GM19023 (cell line): ENCODE measurements at regions not wholly inside any gene's neighbourhood (a gene's known extent, or its start where the extent isn't known, plus 50 kb on each side); places are given as distances from the start of the nearest gene placed in this dataset.
A peak's percentile ranks its signal among the peaks of the same experiment; 100 is the strongest.

Source experiments
- ATAC-seq: cut with Tn5 transposase; IDR thresholded peaks from one replicate; pipeline ENCODE4 v1.9.1; 2021; ENCODE audit warnings: mild to moderate bottlenecking, moderate library complexity; ENCODE audit not compliant: unreplicated experiment

DNA sequence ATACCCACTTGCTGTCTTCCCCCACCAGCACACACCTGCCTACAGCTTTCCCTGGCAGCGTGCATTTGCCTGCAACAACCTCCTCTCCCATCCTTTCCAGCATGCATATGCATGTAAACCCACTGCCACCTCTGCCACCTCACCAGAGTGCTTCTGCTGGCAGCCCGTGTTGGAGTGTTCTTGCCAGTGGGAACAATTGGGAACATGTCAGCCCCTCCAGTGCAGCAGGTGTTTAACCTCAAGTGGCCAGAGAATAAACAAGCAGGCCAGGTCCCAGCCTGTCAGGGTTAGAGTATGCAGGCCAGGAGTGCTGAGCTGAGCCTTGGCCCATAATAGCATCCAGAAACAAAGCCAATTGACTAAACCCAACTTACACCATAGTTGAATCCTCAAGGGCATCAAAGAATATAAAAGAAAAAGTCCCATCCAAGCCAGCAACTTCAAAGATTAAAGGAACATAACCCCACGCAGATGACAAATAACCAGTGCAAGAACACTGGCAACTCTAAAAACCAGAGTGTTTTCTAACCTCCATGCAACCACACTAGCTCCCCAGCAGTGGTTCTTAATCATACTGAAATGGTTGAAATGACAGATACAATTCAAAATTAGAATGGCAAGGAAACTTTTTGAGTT lies 1212.1 kb upstream of the CITED2 start:
- ATAC-seq, result peak; percentile 94

- ATAC-seq, result no peak
These were observed 1207.2 kb upstream of the CITED2 start for GRCh38 chr6:140581601-140582000.

DNA sequence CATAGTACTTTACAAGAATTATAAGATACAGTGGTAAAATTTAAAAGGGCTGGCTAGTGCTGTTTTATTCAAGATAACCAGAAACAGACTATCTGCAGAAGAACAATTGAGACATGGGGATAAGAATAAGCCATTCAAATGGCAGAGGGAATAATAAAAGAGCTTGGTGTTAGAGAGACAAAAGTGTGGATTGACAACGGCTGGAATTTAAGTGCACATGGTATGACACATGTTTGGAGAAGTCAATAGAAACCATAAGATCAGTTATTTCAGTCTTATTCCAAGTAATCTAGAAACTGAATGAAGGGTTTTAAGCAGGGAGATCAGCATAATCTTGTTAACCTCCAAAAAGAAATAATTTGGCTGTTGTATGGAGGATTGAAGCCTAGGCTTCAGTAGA lies 1205.5 kb upstream of the CITED2 start:
- ATAC-seq, result no peak

DNA sequence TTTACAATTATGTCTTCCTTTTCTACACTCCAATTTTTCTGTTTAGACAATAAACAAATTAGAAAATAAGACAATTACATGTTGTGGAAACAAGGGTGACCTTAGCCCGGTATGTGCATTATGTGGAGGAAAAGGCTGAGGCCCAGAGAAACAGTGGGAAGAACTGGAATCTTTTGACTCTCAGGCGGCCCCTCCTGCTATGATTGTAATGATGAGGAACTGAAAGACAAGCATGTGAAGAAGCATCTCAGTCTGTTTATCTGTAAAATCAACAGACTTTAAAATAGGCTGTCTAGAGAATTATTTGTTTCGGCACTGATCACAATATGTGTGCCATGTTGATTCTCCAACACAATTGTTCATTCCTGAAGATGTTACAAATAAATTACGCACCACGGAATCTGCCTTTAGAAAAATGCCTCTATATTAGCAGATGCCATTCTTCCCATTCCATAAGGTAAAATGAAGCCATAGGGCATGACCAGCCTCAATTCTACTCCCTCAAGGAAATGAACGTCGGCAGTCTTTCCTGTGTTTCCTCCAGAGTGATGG lies 1201.6 kb upstream of the CITED2 start:
- no peak for ATAC-seq

DNA sequence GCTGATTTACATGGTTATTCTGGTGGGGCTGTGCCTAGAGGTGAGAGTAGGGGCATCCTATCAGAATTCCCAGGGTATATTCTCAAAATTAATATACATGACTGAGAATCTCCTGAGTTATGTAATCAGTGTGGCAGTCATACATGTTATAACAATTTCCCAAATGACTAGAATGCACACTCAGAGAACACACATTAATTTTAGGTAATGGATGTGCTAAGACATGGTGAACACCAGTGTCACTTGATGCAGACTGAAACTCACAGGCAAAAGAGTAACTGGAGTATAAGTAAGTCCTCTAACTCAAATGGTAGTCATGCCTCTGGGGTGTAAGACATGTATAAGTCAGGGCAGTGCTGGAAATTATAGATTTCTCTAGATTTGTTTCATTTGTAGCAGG lies 1198.4 kb upstream of the CITED2 start:
- ATAC-seq, result no peak

DNA sequence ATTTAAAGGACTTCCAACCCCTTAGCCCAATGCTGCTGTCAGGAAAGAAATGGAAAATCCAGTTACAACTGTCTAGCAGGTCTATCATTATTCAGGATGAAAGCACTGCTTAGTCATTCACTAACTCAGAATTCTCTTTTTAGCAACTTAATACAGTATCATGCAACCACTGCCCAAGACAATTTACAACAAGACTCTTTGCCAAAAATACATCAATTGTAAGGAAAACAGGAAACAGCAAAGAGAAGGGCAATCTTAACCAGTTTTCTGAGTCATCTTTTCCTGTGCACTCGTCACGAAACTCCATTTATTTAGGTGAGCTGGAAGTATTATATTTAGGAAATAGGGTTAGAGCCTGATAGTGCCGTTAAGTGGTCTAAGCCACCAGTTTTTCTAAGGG lies 1197.7 kb upstream of the CITED2 start:
- no peak for ATAC-seq

DNA sequence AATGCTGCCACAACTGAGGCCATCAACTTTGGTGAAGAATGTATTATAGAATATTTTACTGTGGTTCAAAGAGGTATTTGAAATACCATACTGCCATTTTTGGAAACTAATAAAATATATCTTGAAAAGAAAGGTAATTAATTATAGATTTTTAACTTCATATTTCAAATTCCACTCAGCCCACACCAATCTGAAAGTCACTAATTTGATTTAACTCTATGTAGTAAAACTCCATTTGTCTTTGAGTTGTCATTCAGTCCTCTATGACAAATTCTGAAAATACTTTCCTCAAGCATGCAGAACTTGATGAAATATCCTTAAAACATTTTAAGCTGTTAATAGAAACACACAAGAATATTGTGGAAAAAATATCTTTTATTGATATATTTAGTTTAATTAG lies 1196.7 kb upstream of the CITED2 start:
- ATAC-seq, result no peak

- no peak for ATAC-seq
These were observed 1193.0 kb upstream of the CITED2 start for GRCh38 chr6:140567466-140567865.

DNA sequence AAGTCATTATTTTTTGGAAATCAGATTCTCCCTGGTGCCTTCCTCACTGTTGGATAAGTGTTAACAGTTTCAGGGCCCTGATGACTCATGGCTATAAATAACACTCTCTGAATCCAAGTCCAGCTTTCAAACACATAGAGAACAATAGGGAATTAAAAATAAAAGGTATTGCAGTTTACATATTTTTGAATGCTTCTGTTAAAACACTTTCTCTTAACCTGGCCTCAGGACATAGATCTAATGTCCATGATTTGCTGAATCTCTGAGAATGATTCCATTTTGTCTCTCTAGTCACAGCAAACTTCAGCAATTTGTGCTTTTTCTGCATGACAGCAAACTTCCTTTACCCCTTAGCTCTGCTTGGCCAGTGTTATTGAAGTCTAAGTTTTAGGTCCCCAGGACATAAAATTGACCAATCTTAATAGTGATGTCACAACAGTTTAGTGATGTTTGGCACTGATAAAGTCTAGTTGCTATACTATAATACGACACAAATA lies 1192.4 kb upstream of the CITED2 start:
- ATAC-seq, result no peak

DNA sequence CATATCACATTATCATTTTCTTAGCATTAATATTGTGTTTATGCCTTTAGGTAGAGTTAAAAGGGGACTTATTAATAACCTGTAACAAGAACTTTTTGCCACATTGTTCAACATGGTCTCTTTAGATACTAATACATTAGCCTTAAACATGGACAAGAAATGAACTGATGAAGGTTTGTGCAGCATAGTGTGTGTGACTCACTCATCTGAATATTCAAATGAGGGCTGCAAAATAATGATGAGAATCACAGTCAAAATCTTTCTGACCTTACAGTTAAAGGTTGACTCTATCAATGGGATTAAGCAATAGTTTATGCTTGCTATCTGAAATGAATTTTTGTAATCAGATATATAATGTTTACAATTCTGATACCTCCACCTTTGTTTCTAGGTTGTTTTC lies 1189.3 kb upstream of the CITED2 start:
- no peak for ATAC-seq

DNA sequence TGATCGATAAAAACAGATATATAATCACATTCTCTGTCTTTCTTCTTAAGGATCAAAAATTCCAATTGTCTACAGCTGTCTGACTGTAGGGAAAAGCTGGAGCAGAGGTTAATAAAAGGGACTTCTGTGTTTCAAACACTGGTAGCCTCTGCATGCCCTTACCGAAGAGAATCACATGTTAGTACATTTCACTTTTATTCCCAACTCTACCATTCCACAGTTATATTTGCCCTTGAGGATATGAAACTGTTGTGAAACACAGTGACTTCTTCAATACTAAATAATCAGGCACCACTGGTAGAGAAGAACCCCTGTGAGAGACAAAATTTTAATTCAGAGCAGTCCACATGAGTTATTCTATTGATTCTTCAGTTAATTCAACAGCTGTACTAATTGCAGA lies 1187.3 kb upstream of the CITED2 start:
- ATAC-seq, result no peak

GRCh38 chr6:140560671-140561070 lies 1186.2 kb upstream of the CITED2 start:
- no peak for ATAC-seq

- no peak for ATAC-seq
These were observed 1185.0 kb upstream of the CITED2 start for GRCh38 chr6:140559458-140559857.

DNA sequence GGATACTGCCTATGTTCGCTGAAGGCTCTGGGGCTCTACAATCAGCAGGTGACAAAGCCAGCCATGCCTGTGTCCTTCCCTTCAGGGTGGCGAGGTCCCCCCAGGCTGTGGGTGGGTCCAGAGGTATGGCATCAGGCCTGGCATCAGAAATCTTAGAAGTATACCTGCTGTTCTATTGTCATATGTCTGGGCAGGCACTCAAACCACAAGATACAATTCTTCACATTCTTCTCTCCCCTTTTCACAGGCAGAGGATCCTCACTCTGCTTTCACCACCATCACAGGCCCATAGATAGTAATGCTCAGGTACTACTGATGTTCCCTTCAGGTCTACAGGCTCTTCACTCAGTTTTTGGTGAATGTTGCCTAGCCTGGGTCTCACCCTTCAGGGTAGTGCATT lies 1180.0 kb upstream of the CITED2 start:
- no peak for ATAC-seq

DNA sequence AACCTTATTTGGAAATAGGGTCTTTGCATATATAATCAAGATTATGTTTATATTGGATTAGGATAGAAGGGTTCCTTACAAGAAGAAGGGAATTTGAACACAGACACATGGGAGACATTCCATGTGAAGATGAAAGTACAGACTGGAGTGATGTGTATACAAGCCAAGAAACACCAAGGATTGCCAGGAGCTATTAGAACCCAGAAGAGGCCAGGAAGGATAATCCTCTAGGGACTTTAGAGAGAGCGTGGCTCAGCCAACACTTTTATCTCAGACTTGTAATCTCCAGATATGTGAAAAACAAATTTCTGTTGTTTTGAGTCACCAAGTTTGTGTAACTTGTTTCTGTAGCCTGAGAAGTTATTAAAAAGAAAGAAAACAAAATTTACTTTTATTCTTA lies 1173.9 kb upstream of the CITED2 start:
- ATAC-seq, result no peak

GRCh38 chr6:140546640-140547039 lies 1172.2 kb upstream of the CITED2 start:
- no peak for ATAC-seq

DNA sequence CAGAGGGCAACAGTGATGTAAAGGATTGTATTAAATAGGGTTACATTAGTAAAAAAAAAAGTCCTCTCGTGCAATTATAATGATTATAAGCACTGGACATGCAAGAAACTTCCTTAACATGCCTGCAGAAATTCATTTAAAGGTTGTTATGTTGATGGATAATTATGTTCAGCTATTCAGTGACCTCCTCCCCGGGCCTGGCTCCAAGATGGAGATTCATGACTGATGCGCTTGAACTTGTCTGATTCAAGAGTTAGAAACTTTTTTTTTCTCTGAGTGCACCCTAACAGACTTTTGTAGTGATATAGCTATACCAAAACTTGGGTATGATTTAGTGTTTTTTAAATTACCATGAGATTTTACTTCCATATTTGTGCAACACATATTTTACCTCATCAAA lies 1170.0 kb upstream of the CITED2 start:
- ATAC-seq, result no peak

DNA sequence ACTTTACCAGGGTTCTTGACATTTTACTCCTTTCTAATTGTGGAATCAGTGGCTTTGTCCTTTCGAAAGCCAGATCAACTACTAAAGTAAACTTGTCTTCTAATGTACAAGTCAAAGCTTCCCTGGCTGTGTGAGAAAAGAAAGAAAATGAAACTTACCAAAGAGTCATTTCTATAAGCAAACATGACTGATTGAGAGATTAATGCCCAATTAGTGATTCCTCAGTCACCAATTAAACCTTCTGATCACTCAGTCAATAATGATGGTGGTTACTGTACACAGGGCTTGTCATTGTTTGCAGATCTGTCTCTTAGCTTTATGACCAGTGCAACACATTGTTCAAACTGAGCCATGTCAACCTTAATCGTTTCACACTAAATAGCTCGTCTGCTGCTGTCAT lies 1168.4 kb upstream of the CITED2 start:
- ATAC-seq, result no peak

DNA sequence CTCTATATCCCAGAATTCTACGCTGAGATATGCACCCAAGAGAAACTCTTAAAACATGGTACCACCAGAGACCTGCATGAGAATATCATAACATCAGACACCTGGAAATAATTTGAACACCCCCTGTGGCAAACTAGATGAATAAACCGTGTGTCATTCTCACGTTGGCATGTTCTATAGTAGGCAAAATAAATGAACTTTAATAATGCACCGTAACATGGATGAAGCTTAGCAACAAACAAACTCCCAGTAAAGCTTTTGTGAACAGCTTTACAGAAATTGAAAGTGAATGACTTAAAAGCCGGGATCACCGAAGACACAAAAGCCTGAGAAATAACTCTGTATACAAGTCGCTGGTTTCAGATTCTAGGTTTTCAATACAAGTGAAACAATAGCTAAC lies 1166.8 kb upstream of the CITED2 start:
- no peak for ATAC-seq

DNA sequence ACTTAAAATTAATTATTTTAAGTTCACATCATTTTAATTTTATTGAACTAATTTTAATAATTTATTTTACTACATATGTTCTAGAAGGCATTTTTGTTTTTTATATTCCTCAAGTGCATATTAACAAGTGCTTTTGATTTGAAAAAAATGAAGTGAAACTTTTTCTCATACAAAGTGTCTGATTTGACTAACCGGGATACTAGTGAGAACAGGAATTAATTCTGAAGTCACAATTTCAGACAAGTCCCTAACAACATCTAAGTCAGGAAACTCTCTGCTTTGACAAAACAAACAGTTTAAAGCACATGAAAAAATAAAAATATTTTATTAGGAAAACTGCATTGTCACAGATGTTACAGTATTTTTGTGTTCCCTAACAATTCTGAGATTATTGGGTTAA lies 1166.3 kb upstream of the CITED2 start:
- ATAC-seq, result no peak

DNA sequence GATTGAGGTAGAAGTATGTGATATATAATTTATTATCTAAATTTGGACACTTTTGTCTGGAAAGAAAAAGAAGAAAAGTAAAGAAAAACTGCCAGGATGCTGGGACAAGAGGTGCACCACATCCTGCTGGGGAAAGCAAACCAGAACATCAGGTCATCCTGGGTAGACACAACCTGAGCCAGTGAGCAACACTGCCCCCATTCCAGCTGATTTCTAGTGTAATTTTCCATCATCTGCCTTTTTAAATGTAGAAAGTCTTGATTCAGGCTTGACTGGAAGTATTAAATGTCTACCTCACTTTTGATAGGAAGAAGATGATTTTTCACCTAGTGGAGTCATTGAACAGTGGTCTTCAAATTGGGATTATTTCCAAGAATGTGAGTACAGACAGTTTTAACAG lies 1164.5 kb upstream of the CITED2 start:
- no peak for ATAC-seq

DNA sequence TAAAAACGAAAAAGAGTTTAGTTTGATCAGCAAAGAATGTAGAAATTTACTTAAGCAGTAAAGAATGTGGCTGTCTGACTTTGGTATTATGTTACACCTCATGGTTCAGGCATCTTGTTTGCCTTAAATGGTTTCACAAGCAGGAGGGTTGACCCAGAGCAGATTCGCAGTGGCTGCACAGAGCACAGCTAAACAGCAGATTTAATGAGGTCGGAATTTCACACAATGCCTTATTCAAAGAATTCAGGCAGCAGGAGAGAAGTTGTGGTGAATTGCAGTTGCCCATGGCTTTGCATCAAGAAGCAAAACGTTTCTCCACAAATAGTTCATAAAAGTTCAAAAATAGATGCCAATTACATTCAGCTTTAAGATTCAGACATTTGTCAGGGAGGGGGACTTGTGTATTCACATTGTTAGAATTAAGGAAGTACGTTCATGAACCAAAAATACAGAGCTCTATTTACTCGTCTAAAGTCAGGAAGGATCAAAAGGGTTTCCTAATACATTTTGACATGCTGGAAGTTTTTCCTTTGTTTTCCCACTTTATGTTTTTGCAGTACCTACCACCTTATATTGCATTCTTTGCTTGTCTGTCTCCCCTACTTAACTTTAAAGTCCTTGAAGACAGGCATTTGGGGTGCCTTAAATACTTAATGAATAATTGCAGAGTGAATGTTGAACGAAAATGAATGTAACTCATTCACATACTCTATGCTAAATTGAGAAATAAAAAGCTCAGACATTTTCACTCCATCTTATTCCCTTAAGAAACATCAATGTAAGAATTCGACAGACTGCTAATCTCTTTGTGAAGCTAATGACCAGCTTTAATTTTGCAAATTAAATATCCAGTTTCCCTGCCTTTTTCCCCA lies 1163.6 kb upstream of the CITED2 start:
- no peak for ATAC-seq
